ENCODE measurements at regions not wholly inside any gene's neighbourhood (a gene's known extent, or its start where the extent isn't known, plus 50 kb on each side); places are given as distances from the start of the nearest gene placed in this dataset.

DNA sequence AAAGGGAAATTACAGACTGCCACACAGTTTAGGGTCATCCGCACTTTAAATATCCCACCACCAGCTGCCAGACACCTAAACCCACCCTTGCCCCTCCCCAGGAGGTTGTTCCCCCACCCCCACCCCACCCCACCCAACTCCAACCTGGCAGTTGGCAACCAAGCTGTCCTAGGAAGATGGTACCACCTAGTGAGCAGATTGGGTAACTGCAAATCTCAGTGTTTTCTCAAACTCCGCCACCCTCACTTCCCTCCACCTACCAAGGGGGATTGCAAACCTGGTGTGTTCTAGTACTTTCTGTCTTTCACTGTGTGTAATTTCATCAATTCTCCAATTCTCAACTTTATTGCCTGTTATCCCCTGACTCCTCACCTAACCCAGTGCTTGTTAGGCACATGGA lies 323.8 kb upstream of the IRX2 start:
- ChIA-PET POLR2A (no interaction called here), RAD21 (ENCODE audit: low non-redundant PET in 1 of 2, low total read pairs in 2 of 2, uncharacterized antibody in 2 of 2, unreplicated experiment in 2 of 2) (no interaction called here), CTCF (no interaction called here)
- H3K4me2 ChIP-seq (ENCODE audit: low read length) = no peak overlapping the region
- H3K9ac ChIP-seq (ENCODE audit: low read length) = no peak overlapping the region
- no peaks in the 10 kb centered on the region for H3K27me3 ChIP-seq (ENCODE audit: insufficient read depth, low read length)
- no peak overlapping the region for H3K4me3 ChIP-seq (replicated peaks in 1 of 2; ENCODE audit: low read depth in 1 of 2, low read length in 2 of 2)
- no peak for DNase-seq (ENCODE audit: low read depth, low spot score)
- no peak overlapping the region for H3K27ac ChIP-seq (ENCODE audit: low read depth, low read length)
- no peaks in the 10 kb centered on the region for H3K79me2 ChIP-seq (ENCODE audit: insufficient read depth, low read length)
- intact Hi-C loops (cut with micrococcal nuclease) = no loop called here
- peaks cover 4 to 28% of the 10 kb centered on the region in 2 experiments; a peak in 2 of 4 replicates for H3K9me3 ChIP-seq (ENCODE audit: control insufficient read depth in 1 of 2, insufficient read depth in 1 of 2, low read depth in 1 of 2, low read length in 2 of 2)
- H4K20me1 ChIP-seq (ENCODE audit: insufficient read depth) = no peaks in the 10 kb centered on the region
- TF ChIP-seq FOSL1 (IDR thresholded peaks at IDR 0.05; ENCODE audit: low read depth) (no peak), POLR2AphosphoS5 (IDR thresholded peaks at IDR 0.05; ENCODE audit: low read depth, low read length) (no peak), SIN3A (IDR thresholded peaks at IDR 0.05; ENCODE audit: low read depth) (no peak), JUND (IDR thresholded peaks at IDR 0.05) (no peak), RAD21 (IDR thresholded peaks at IDR 0.05; ENCODE audit: low read depth) (no peak), YY1 (IDR thresholded peaks at IDR 0.05; ENCODE audit: extremely low read depth, insufficient replicate concordance, low read depth, low read length) (no peak), EZH2 (IDR thresholded peaks at IDR 0.05) (no peak), ZNF274 (IDR thresholded peaks at IDR 0.05; ENCODE audit: low read depth, low read length) (no peak), CEBPB (IDR thresholded peaks at IDR 0.05; ENCODE audit: low read depth) (no peak), SRF (IDR thresholded peaks at IDR 0.05; ENCODE audit: low read depth) (no peak), EZH2phosphoT487 (IDR thresholded peaks at IDR 0.05; ENCODE audit: borderline replicate concordance) (no peak), EGR1 (IDR thresholded peaks at IDR 0.05; ENCODE audit: low read depth) (no peak)
- TF ChIP-seq, protein P1, sequence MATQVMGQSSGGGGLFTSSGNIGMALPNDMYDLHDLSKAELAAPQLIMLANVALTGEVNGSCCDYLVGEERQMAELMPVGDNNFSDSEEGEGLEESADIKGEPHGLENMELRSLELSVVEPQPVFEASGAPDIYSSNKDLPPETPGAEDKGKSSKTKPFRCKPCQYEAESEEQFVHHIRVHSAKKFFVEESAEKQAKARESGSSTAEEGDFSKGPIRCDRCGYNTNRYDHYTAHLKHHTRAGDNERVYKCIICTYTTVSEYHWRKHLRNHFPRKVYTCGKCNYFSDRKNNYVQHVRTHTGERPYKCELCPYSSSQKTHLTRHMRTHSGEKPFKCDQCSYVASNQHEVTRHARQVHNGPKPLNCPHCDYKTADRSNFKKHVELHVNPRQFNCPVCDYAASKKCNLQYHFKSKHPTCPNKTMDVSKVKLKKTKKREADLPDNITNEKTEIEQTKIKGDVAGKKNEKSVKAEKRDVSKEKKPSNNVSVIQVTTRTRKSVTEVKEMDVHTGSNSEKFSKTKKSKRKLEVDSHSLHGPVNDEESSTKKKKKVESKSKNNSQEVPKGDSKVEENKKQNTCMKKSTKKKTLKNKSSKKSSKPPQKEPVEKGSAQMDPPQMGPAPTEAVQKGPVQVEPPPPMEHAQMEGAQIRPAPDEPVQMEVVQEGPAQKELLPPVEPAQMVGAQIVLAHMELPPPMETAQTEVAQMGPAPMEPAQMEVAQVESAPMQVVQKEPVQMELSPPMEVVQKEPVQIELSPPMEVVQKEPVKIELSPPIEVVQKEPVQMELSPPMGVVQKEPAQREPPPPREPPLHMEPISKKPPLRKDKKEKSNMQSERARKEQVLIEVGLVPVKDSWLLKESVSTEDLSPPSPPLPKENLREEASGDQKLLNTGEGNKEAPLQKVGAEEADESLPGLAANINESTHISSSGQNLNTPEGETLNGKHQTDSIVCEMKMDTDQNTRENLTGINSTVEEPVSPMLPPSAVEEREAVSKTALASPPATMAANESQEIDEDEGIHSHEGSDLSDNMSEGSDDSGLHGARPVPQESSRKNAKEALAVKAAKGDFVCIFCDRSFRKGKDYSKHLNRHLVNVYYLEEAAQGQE (IDR thresholded peaks at IDR 0.05; ENCODE audit: low read depth) = no peak
- TF ChIP-seq, protein P2, sequence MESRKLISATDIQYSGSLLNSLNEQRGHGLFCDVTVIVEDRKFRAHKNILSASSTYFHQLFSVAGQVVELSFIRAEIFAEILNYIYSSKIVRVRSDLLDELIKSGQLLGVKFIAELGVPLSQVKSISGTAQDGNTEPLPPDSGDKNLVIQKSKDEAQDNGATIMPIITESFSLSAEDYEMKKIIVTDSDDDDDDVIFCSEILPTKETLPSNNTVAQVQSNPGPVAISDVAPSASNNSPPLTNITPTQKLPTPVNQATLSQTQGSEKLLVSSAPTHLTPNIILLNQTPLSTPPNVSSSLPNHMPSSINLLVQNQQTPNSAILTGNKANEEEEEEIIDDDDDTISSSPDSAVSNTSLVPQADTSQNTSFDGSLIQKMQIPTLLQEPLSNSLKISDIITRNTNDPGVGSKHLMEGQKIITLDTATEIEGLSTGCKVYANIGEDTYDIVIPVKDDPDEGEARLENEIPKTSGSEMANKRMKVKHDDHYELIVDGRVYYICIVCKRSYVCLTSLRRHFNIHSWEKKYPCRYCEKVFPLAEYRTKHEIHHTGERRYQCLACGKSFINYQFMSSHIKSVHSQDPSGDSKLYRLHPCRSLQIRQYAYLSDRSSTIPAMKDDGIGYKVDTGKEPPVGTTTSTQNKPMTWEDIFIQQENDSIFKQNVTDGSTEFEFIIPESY (IDR thresholded peaks at IDR 0.05; ENCODE audit: extremely low read depth, insufficient replicate concordance, low read length) = no peak
- TF ChIP-seq, protein P3, sequence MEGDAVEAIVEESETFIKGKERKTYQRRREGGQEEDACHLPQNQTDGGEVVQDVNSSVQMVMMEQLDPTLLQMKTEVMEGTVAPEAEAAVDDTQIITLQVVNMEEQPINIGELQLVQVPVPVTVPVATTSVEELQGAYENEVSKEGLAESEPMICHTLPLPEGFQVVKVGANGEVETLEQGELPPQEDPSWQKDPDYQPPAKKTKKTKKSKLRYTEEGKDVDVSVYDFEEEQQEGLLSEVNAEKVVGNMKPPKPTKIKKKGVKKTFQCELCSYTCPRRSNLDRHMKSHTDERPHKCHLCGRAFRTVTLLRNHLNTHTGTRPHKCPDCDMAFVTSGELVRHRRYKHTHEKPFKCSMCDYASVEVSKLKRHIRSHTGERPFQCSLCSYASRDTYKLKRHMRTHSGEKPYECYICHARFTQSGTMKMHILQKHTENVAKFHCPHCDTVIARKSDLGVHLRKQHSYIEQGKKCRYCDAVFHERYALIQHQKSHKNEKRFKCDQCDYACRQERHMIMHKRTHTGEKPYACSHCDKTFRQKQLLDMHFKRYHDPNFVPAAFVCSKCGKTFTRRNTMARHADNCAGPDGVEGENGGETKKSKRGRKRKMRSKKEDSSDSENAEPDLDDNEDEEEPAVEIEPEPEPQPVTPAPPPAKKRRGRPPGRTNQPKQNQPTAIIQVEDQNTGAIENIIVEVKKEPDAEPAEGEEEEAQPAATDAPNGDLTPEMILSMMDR (IDR thresholded peaks at IDR 0.05 in 2 of 3, conservative IDR thresholded peaks at IDR 0.05 in 1 of 3; ENCODE audit: borderline replicate concordance in 1 of 3, insufficient read depth in 1 of 3, low read depth in 2 of 3, low read length in 2 of 3) = no peak; a peak in 1 of 6 replicates
- no peak overlapping the region for H2AFZ ChIP-seq (ENCODE audit: low read depth, low read length, poor library complexity, severe bottlenecking)
- H3K9me2 ChIP-seq (ENCODE audit: insufficient read depth) = no peaks in the 10 kb centered on the region
- no peaks in the 10 kb centered on the region for H3K4me1 ChIP-seq (ENCODE audit: control insufficient read depth in 1 of 2, insufficient read depth in 2 of 2, low read length in 2 of 2)
- no peak for ATAC-seq
- no peaks in the 10 kb centered on the region for H3K36me3 ChIP-seq (ENCODE audit: control insufficient read depth in 1 of 2, insufficient read depth in 2 of 2, low read length in 2 of 2)
- BruUV-seq (replicated peaks) = no TSS peak
